Mesendoderm (in vitro differentiated cells): ENCODE measurements at regions not wholly inside any gene's neighbourhood (a gene's known extent, or its start where the extent isn't known, plus 50 kb on each side); places are given as distances from the start of the nearest gene placed in this dataset.

Experiments
- DNase-seq: peaks from one replicate; pipeline ENCODE4 v3.0.0; 2013
- H2AK5ac ChIP-seq: 2 replicates; pipeline ENCODE4 v1.6.1; 2013; ENCODE audit warnings: low read length, inconsistent platforms
- H2BK120ac ChIP-seq: 2 replicates; pipeline ENCODE4 v1.6.1; 2013; ENCODE audit warnings: low read depth, mild to moderate bottlenecking, low read length, moderate library complexity, mixed read lengths
- H2BK15ac ChIP-seq: replicated peaks from 2 replicates; pipeline ENCODE4 v1.6.1; 2013; ENCODE audit warnings: low read depth, mild to moderate bottlenecking, moderate library complexity
- H2BK5ac ChIP-seq: 2 replicates; pipeline ENCODE4 v1.6.1; 2013; ENCODE audit warnings: low read length, inconsistent platforms
- H3K18ac ChIP-seq: 2 replicates; pipeline ENCODE4 v1.6.1; 2013; ENCODE audit warnings: mild to moderate bottlenecking, low read length, mixed read lengths
- H3K23ac ChIP-seq: one replicate; pipeline ENCODE4 v1.6.1; 2013; ENCODE audit warnings: low read length
- H3K27ac ChIP-seq: 2 replicates; pipeline ENCODE4 v1.5.1; 2013; ENCODE audit warnings: low read depth, mild to moderate bottlenecking, inconsistent platforms, low read length, moderate library complexity
- H3K27me3 ChIP-seq: 2 replicates; pipeline ENCODE4 v1.6.1; 2013; ENCODE audit warnings: low read length, control low read depth, mild to moderate bottlenecking, inconsistent platforms; ENCODE audit not compliant: insufficient read depth, poor library complexity
- H3K36me3 ChIP-seq: 2 replicates; pipeline ENCODE4 v1.6.1; 2013; ENCODE audit warnings: low read length, inconsistent platforms; ENCODE audit not compliant: control insufficient read depth, insufficient read depth
- H3K4ac ChIP-seq: one replicate; pipeline ENCODE4 v1.6.1; 2013; ENCODE audit warnings: low read depth, mild to moderate bottlenecking, low read length, moderate library complexity
- H3K4me1 ChIP-seq: 2 replicates; pipeline ENCODE4 v1.6.1; 2013; ENCODE audit warnings: low read depth, low read length, inconsistent platforms; ENCODE audit not compliant: control insufficient read depth
- H3K4me2 ChIP-seq: 2 replicates; pipeline ENCODE4 v1.6.1; 2013; ENCODE audit warnings: low read length
- H3K4me3 ChIP-seq: 2 replicates; pipeline ENCODE4 v1.5.1; 2013; ENCODE audit warnings: mild to moderate bottlenecking, low read length
- H3K56ac ChIP-seq: one replicate; pipeline ENCODE4 v1.6.1; 2013; ENCODE audit warnings: low read length
- H3K79me1 ChIP-seq: 2 replicates; pipeline ENCODE4 v1.6.1; 2013; ENCODE audit warnings: low read length, inconsistent platforms
- H3K79me2 ChIP-seq: 2 replicates; pipeline ENCODE4 v1.6.1; 2013; ENCODE audit warnings: mild to moderate bottlenecking, low read length; ENCODE audit not compliant: control insufficient read depth, insufficient read depth
- H3K9ac ChIP-seq: 2 replicates; pipeline ENCODE4 v1.6.1; 2013; ENCODE audit warnings: low read length, inconsistent platforms
- H4K5ac ChIP-seq: one replicate; pipeline ENCODE4 v1.6.1; 2013; ENCODE audit warnings: low read length
- H4K8ac ChIP-seq: one replicate; pipeline ENCODE4 v1.6.1; 2013; ENCODE audit warnings: low read depth, mild to moderate bottlenecking, control low read depth, low read length, moderate library complexity
- WGBS: extraction: QIAGEN DNeasy Blood & Tissue Kit; methylation state at CpG from one replicate; pipeline ENCODE4 v1.1.7; 2013; ENCODE audit warnings: low lambda C conversion rate, missing lambda C conversion rate; ENCODE audit not compliant: insufficient coverage; ENCODE audit errors: extremely low coverage; 5-methylcytosine and 5-hydroxymethylcytosine counted together

- no peaks in the 10 kb centered on the region for H3K79me2 ChIP-seq
- WGBS, result no CpG with 5 or more reads among the region's 3 CpGs
- H3K9ac ChIP-seq, result no peak overlapping the region
- H3K27ac ChIP-seq, result no peak overlapping the region
- DNase-seq, result no peak
- H3K23ac ChIP-seq, result no peak overlapping the region
- no peak overlapping the region for H4K8ac ChIP-seq
- H3K18ac ChIP-seq, result no peak overlapping the region
- H2BK5ac ChIP-seq, result no peak overlapping the region
- H3K4me3 ChIP-seq, result no peak overlapping the region
- no peak overlapping the region for H2BK120ac ChIP-seq
- no peak overlapping the region for H4K5ac ChIP-seq
- no peak overlapping the region for H2BK15ac ChIP-seq
- H3K4me2 ChIP-seq, result no peak overlapping the region
- peak overlapping the region; percentile 31 for H3K4ac ChIP-seq
- H3K79me1 ChIP-seq, result no peaks in the 10 kb centered on the region
- H3K56ac ChIP-seq, result no peak overlapping the region
- no peak overlapping the region for H2AK5ac ChIP-seq
- H3K4me1 ChIP-seq, result no peaks in the 10 kb centered on the region
- H3K36me3 ChIP-seq, result no peaks in the 10 kb centered on the region
- H3K27me3 ChIP-seq, result no peaks in the 10 kb centered on the region
These were observed 180.1 kb upstream of the PRMT6 start for GRCh38 chr1:106876384-106876783.

DNA sequence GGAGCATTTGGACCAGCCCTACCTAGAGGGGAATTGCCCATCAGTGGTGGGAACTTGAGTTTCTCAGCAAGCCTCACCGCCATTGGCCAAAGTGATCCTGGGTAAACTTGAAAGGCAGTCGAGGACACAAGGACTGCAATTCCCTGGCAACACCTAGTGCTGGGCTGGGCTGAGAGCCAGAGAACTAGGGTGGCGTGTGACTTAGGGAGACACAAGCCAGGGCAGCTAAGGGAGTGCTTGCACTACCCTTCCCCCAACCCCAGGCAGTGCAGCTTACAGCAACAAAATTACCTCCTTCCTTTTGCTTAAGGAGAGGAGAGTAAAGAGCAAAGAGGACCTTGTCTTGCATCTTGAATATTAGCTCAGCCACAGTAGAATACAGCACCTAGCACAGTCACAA, 176.9 kb upstream of the PRMT6 start:
- Histone ChIP-seq H3K9ac (no peak overlapping the region), H4K8ac (no peak overlapping the region), H3K4ac (no peak overlapping the region), H3K4me1 (no peaks in the 10 kb centered on the region), H3K79me2 (no peaks in the 10 kb centered on the region), H4K5ac (no peak overlapping the region), H3K4me2 (no peak overlapping the region), H3K27ac (no peak overlapping the region), H3K18ac (no peak overlapping the region), H3K23ac (no peak overlapping the region), H2BK5ac (no peak overlapping the region), H2AK5ac (no peak overlapping the region), H2BK120ac (no peak overlapping the region), H3K36me3 (no peaks in the 10 kb centered on the region), H3K56ac (no peak overlapping the region), H3K27me3 (no peaks in the 10 kb centered on the region), H3K4me3 (no peak overlapping the region), H3K79me1 (no peaks in the 10 kb centered on the region), H2BK15ac (no peak overlapping the region)
- DNase-seq, result no peak
- WGBS, result no CpG with 5 or more reads among the region's 3 CpGs

DNA sequence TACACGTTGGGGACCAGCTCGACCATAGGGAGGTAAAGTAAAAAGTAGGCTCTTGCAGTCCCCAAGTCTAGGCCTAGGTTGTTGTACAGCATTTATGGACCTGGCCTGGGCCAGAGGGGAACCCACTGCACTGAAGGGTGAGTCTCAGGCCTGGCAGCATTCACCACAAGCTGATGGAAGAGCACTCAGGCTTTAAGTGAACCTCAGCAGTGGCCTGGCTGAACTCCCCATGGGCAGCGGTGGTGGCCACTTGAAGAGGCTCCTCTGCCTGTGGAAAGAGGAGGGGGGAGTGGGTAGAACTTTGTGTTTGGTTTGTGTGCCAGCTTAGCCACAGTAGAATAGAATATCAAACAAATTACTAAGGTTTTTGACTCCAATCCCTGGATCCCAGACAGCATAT, 176.2 kb upstream of the PRMT6 start:
- Histone ChIP-seq H3K79me1 (no peaks in the 10 kb centered on the region), H3K18ac (no peak overlapping the region), H3K4me2 (no peak overlapping the region)

DNA sequence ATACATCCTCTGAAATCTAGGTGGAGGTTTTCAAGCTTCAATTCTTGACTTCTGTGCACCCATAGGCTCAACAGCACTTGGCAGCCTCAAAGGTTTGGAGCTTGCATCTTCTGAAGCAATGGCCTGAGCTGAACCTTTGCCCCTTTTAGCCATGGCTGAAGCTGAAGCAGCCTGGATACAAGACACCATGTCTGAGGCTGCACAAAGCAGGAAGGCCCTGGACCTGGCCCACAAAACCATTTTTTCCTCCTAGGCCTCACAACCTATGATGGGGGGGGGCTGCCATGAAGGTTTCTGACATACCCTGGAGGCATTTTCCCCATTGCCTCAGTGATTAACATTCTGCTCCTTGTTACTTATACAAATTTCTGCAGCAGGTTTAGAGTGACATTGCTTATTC, 173.3 kb upstream of the PRMT6 start:
- no peak overlapping the region for H3K18ac ChIP-seq
- H2BK5ac ChIP-seq, result no peak overlapping the region
- H3K27ac ChIP-seq, result no peak overlapping the region

More for the DNA sequence above, 176.2 kb upstream of the PRMT6 start:
- H3K4ac ChIP-seq, result no peak overlapping the region
- no peak overlapping the region for H4K5ac ChIP-seq
- DNase-seq, result no peak
- H2BK15ac ChIP-seq, result no peak overlapping the region
- no peak overlapping the region for H3K27ac ChIP-seq
- H2AK5ac ChIP-seq, result no peak overlapping the region
- H3K4me3 ChIP-seq, result no peak overlapping the region
- no peak overlapping the region for H3K56ac ChIP-seq
- H3K36me3 ChIP-seq, result no peaks in the 10 kb centered on the region
- H3K27me3 ChIP-seq, result no peaks in the 10 kb centered on the region
- no peaks in the 10 kb centered on the region for H3K79me2 ChIP-seq
- no CpG with 5 or more reads among the region's 3 CpGs for WGBS
- no peak overlapping the region for H2BK120ac ChIP-seq
- no peaks in the 10 kb centered on the region for H3K4me1 ChIP-seq
- no peak overlapping the region for H3K23ac ChIP-seq
- H4K8ac ChIP-seq, result no peak overlapping the region
- no peak overlapping the region for H2BK5ac ChIP-seq
- no peak overlapping the region for H3K9ac ChIP-seq

DNA sequence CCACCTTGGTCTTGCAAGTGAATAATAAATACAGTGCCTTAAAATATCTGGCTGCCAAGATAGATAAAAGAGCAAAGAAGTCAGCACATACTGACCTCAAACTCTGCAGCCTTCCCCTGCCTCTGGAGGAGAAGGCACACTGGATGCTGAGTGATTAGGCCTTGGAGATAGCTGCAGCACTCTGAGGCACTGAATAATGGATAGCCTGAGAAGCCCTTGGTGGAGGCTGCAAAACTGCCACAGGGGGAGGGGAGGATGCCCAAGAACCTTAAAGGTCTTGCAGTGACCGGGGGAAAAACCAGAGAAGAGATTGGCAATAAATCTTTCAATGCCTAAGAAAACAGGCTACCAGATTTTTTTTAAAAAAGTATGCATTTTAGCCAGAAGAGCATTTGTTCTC, 167.4 kb upstream of the PRMT6 start:
- Histone ChIP-seq H4K5ac (no peak overlapping the region), H3K56ac (no peak overlapping the region), H3K27me3 (no peaks in the 10 kb centered on the region), H3K4me2 (no peak overlapping the region), H3K9ac (no peak overlapping the region), H3K23ac (no peak overlapping the region), H3K79me1 (no peaks in the 10 kb centered on the region), H2BK120ac (no peak overlapping the region), H4K8ac (no peak overlapping the region), H3K27ac (no peak overlapping the region), H3K36me3 (no peaks in the 10 kb centered on the region), H3K4me1 (no peaks in the 10 kb centered on the region), H3K79me2 (no peaks in the 10 kb centered on the region), H2AK5ac (no peak overlapping the region), H2BK5ac (no peak overlapping the region), H3K4ac (no peak overlapping the region), H3K4me3 (no peak overlapping the region), H2BK15ac (no peak overlapping the region), H3K18ac (no peak overlapping the region)
- peak; percentile 29 for DNase-seq
- no CpG with 5 or more reads among the region's 1 CpG for WGBS

More for the DNA sequence above, 173.3 kb upstream of the PRMT6 start:
- Histone ChIP-seq H3K4me2 (no peak overlapping the region), H2BK120ac (no peak overlapping the region), H3K56ac (no peak overlapping the region), H3K23ac (no peak overlapping the region), H3K4me3 (no peak overlapping the region), H3K4me1 (no peaks in the 10 kb centered on the region), H3K9ac (no peak overlapping the region), H4K5ac (no peak overlapping the region), H3K79me1 (no peaks in the 10 kb centered on the region), H3K4ac (no peak overlapping the region), H2AK5ac (no peak overlapping the region), H2BK15ac (no peak overlapping the region), H3K27me3 (no peaks in the 10 kb centered on the region), H3K79me2 (no peaks in the 10 kb centered on the region), H4K8ac (no peak overlapping the region), H3K36me3 (no peaks in the 10 kb centered on the region)
- DNase-seq, result no peak

- H3K36me3 ChIP-seq, result no peaks in the 10 kb centered on the region
- no peak overlapping the region for H3K4me2 ChIP-seq
- no peak overlapping the region for H3K9ac ChIP-seq
- no CpG with 5 or more reads among the region's 5 CpGs for WGBS
- no peak for DNase-seq
- no peak overlapping the region for H2BK5ac ChIP-seq
- H4K5ac ChIP-seq, result no peak overlapping the region
- no peaks in the 10 kb centered on the region for H3K27me3 ChIP-seq
- no peak overlapping the region for H3K27ac ChIP-seq
- no peak overlapping the region for H2BK120ac ChIP-seq
- H3K79me2 ChIP-seq, result no peaks in the 10 kb centered on the region
- no peak overlapping the region for H2AK5ac ChIP-seq
- no peak overlapping the region for H3K4me3 ChIP-seq
- H3K23ac ChIP-seq, result no peak overlapping the region
- H3K79me1 ChIP-seq, result no peaks in the 10 kb centered on the region
- H3K18ac ChIP-seq, result no peak overlapping the region
- H4K8ac ChIP-seq, result no peak overlapping the region
- no peak overlapping the region for H3K4ac ChIP-seq
- no peaks in the 10 kb centered on the region for H3K4me1 ChIP-seq
- no peak overlapping the region for H2BK15ac ChIP-seq
- H3K56ac ChIP-seq, result no peak overlapping the region
These were observed 166.9 kb upstream of the PRMT6 start for GRCh38 chr1:106889583-106889982.
